ENCODE measurements at regions not wholly inside any gene's neighbourhood (a gene's known extent, or its start where the extent isn't known, plus 50 kb on each side); places are given as distances from the start of the nearest gene placed in this dataset.

GRCh38 chr16:65998443-65998842, 368.0 kb upstream of the CDH5 start:
- H3K36me3 ChIP-seq (ENCODE audit: control insufficient read depth, insufficient read depth, low read length), result no peaks in the 10 kb centered on the region
- no peak overlapping the region for H3K14ac ChIP-seq (replicated peaks; ENCODE audit: low read depth, low read length)
- no peak overlapping the region for H3K23ac ChIP-seq (ENCODE audit: low read depth, low read length)
- H2BK120ac ChIP-seq (ENCODE audit: low read depth, low read length), result no peak overlapping the region
- no peak overlapping the region for H2AFZ ChIP-seq (replicated peaks; ENCODE audit: low read length, poor library complexity)
- H3K56ac ChIP-seq (ENCODE audit: extremely low read depth, insufficient read depth, low read length), result no peak overlapping the region
- H3K27ac ChIP-seq (ENCODE audit: insufficient read depth, low read length), result no peak overlapping the region
- H3K9me3 ChIP-seq (ENCODE audit: control insufficient read depth, insufficient read depth, low read length), result no peaks in the 10 kb centered on the region
- peaks cover 17% of the 10 kb centered on the region for H3K9me1 ChIP-seq (ENCODE audit: insufficient read depth, low read length)
- intact Hi-C loops (cut with micrococcal nuclease), result no loop called here
- ChIA-PET CTCF (no interaction called here), POLR2A (ENCODE audit: unreplicated experiment) (no interaction called here)
- dilution Hi-C loops (cut with HindIII; ENCODE audit: low sequenced_read_pairs, unreplicated experiment), result no loop called here
- H2AK9ac ChIP-seq (replicated peaks; ENCODE audit: low read depth, low read length, poor library complexity), result no peak overlapping the region
- in situ Hi-C loops (cut with MboI; ENCODE audit: low sequenced_read_pairs), result no loop called here
- H3K9ac ChIP-seq (ENCODE audit: low read depth, low read length), result no peak overlapping the region
- TF ChIP-seq MXI1 (IDR thresholded peaks at IDR 0.05; ENCODE audit: borderline replicate concordance, low read depth, low read length), result no peak
- no peak for TF ChIP-seq SMC3 (IDR thresholded peaks at IDR 0.05; ENCODE audit: low read depth, low read length)
- TF ChIP-seq, protein P1, sequence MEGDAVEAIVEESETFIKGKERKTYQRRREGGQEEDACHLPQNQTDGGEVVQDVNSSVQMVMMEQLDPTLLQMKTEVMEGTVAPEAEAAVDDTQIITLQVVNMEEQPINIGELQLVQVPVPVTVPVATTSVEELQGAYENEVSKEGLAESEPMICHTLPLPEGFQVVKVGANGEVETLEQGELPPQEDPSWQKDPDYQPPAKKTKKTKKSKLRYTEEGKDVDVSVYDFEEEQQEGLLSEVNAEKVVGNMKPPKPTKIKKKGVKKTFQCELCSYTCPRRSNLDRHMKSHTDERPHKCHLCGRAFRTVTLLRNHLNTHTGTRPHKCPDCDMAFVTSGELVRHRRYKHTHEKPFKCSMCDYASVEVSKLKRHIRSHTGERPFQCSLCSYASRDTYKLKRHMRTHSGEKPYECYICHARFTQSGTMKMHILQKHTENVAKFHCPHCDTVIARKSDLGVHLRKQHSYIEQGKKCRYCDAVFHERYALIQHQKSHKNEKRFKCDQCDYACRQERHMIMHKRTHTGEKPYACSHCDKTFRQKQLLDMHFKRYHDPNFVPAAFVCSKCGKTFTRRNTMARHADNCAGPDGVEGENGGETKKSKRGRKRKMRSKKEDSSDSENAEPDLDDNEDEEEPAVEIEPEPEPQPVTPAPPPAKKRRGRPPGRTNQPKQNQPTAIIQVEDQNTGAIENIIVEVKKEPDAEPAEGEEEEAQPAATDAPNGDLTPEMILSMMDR (conservative IDR thresholded peaks at IDR 0.05; ENCODE audit: low read depth, low read length), result no peak
- no peak for TF ChIP-seq RAD21 (IDR thresholded peaks at IDR 0.05; ENCODE audit: low read length)
- TF ChIP-seq CEBPB (IDR thresholded peaks at IDR 0.05; ENCODE audit: low read depth, low read length), result no peak
- TF ChIP-seq BHLHE40 (IDR thresholded peaks at IDR 0.05; ENCODE audit: low read depth, low read length), result no peak
- TF ChIP-seq, protein P2, sequence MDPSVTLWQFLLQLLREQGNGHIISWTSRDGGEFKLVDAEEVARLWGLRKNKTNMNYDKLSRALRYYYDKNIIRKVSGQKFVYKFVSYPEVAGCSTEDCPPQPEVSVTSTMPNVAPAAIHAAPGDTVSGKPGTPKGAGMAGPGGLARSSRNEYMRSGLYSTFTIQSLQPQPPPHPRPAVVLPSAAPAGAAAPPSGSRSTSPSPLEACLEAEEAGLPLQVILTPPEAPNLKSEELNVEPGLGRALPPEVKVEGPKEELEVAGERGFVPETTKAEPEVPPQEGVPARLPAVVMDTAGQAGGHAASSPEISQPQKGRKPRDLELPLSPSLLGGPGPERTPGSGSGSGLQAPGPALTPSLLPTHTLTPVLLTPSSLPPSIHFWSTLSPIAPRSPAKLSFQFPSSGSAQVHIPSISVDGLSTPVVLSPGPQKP (IDR thresholded peaks at IDR 0.05; ENCODE audit: borderline replicate concordance, low read depth, low read length), result no peak
- TF ChIP-seq FOS (IDR thresholded peaks at IDR 0.05; ENCODE audit: low read depth, low read length), result no peak
- no TSS peak for BruUV-seq (replicated peaks)
- no peak overlapping the region for H2BK15ac ChIP-seq (ENCODE audit: low read depth, low read length)
- no CpG with 5 or more reads among the region's 5 CpGs for WGBS, 2 experiments (ENCODE audit: extremely low coverage in 2 of 2, insufficient read length in 1 of 2)
- H4K8ac ChIP-seq (ENCODE audit: low read depth in 2 of 2, low read length in 2 of 2), result no peak overlapping the region
- peaks cover 21% of the 10 kb centered on the region for H3K27me3 ChIP-seq (ENCODE audit: control insufficient read depth, insufficient read depth, low read length)
- no peaks in the 10 kb centered on the region for H4K20me1 ChIP-seq (ENCODE audit: insufficient read depth, low read length)
- DNase-seq (peak; percentile 29), ATAC-seq (ENCODE audit: low read depth) (no peak)
- no peak overlapping the region for H3K4me3 ChIP-seq (ENCODE audit: insufficient read depth, low read depth, low read length)
- no peak overlapping the region for H4K5ac ChIP-seq (ENCODE audit: low read depth, low read length)
- no peaks in the 10 kb centered on the region for H3K79me1 ChIP-seq (ENCODE audit: low read depth in 1 of 2, low read length in 2 of 2)
- no peak overlapping the region for H4K91ac ChIP-seq (ENCODE audit: insufficient read depth, low read depth, low read length)
- peaks cover 16% of the 10 kb centered on the region for H3K4me1 ChIP-seq (ENCODE audit: control insufficient read depth, insufficient read depth, low read length)
- H3K4me2 ChIP-seq (ENCODE audit: low read depth, low read length), result no peak overlapping the region
- no peak overlapping the region for H3K18ac ChIP-seq (ENCODE audit: low read depth, low read length)
- H2BK5ac ChIP-seq (ENCODE audit: low read depth, low read length, poor library complexity, severe bottlenecking), result no peak overlapping the region
- no peak overlapping the region for H2AK5ac ChIP-seq (ENCODE audit: low read depth, low read length)
- H3K4ac ChIP-seq (ENCODE audit: low read depth, low read length), result no peak overlapping the region
- H2BK20ac ChIP-seq (ENCODE audit: low read depth, low read length), result no peak overlapping the region
